Activated naive CD8-positive, alpha-beta T cell treated with anti-CD3 and anti-CD28 coated beads, Interleukin-2, amount 10 ng/mL, durations not matched to agents 7 days and 5 days (primary cell): ENCODE measurements at regions not wholly inside any gene's neighbourhood (a gene's known extent, or its start where the extent isn't known, plus 50 kb on each side); places are given as distances from the start of the nearest gene placed in this dataset.

Experiments used
- ATAC-seq: fragments of 150-1000 bp; cut with Tn5 transposase; one replicate; pipeline ENCODE4 v1.10.0; 2021; ENCODE audit warnings: low read depth, moderate library complexity
- POLR2A ChIA-PET: fragments of 350-600 bp; sonication (Branson Sonifier 250); formaldehyde crosslinking; loops from one replicate; lab custom pipeline; 2021; ENCODE audit warnings: antibody characterized with exemption; lab: Charles Lee
- DNase-seq: peaks from one replicate; pipeline ENCODE4 v3.0.0; 2021
- H3K27ac Mint-ChIP-seq: one replicate; pipeline ENCODE4 v1.8.0; 2022; ENCODE audit warnings: mild to moderate bottlenecking, mixed read lengths
- H3K27me3 Mint-ChIP-seq: one replicate; pipeline ENCODE4 v1.8.0; 2022; ENCODE audit warnings: mild to moderate bottlenecking, moderate library complexity, mixed read lengths
- H3K36me3 Mint-ChIP-seq: one replicate; pipeline ENCODE4 v1.8.0; 2021; ENCODE audit warnings: mild to moderate bottlenecking, mixed read lengths
- H3K4me1 Mint-ChIP-seq: one replicate; pipeline ENCODE4 v1.8.0; 2021; ENCODE audit warnings: mixed read lengths
- H3K4me3 Mint-ChIP-seq: one replicate; pipeline ENCODE4 v1.8.0; 2022; ENCODE audit warnings: mild to moderate bottlenecking, moderate library complexity, mixed read lengths
- H3K9me3 Mint-ChIP-seq: one replicate; pipeline ENCODE4 v1.8.0; 2021; ENCODE audit warnings: mixed read lengths

- H3K4me1 Mint-ChIP-seq: peaks cover 2% of the 10 kb centered on the region
- DNase-seq (no peak), ATAC-seq (no peak)
- no peak overlapping the region for H3K4me3 Mint-ChIP-seq
- no peak overlapping the region for H3K27ac Mint-ChIP-seq
- no peaks in the 10 kb centered on the region for H3K36me3 Mint-ChIP-seq
- POLR2A ChIA-PET: no interaction called here
- no peaks in the 10 kb centered on the region for H3K9me3 Mint-ChIP-seq
- H3K27me3 Mint-ChIP-seq: peaks cover 3% of the 10 kb centered on the region
Measured at GRCh38 chr1:67889466-67889865, 56.2 kb upstream of the GNG12 start.

- Mint-ChIP-seq H3K4me1 (peaks cover 2% of the 10 kb centered on the region), H3K4me3 (no peak overlapping the region), H3K27ac (no peak overlapping the region), H3K27me3 (peaks cover 3% of the 10 kb centered on the region), H3K9me3 (no peaks in the 10 kb centered on the region), H3K36me3 (no peaks in the 10 kb centered on the region)
- POLR2A ChIA-PET: no interaction called here
- ATAC-seq: no peak
- DNase-seq: no peak
Measured at GRCh38 chr1:67888216-67889106, 55.2 kb upstream of the GNG12 start.

DNA sequence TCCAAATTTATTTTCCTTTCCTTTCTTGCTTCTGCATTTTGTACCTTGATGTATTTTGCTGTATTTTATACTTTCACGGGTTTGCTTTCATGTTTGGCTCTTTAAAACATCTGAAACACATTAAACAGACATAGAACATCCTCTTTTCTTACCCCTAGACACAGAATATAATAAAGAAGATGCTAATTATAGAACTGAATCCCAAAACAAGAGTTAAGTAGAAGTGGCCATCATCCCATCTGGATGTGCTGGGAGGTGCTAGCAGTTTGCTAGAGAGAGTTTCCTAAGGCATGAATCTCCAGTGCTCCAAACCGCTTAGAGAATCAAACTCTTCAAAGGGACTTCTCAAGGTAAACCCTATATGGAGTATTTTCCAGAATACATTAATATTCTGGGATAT lies 53.9 kb upstream of the GNG12 start:
- no peak overlapping the region for H3K4me3 Mint-ChIP-seq
- H3K4me1 Mint-ChIP-seq: peaks cover 2% of the 10 kb centered on the region
- H3K36me3 Mint-ChIP-seq: no peaks in the 10 kb centered on the region
- POLR2A ChIA-PET: no interaction called here
- H3K27me3 Mint-ChIP-seq: peaks cover 3% of the 10 kb centered on the region
- ATAC-seq: no peak
- DNase-seq: no peak
- H3K9me3 Mint-ChIP-seq: no peaks in the 10 kb centered on the region
- no peak overlapping the region for H3K27ac Mint-ChIP-seq

DNA sequence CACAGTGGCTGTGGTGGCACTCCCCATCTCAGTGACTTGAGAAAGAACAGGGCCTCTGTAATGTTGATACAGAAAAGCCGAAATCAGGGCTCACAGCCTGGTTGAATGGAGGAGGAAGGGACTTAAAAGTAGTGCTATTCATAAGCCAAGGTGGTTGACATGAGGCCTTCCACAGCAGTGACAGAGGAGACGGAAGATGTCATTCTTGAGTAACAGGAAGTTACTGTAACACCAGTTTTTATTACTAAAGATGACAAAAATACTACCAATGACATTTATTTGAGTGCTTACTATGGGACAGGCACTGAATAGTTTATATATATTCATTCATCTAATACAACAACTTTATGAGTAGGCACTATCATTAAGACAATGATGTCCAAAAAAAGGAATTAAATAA lies 52.8 kb upstream of the GNG12 start:
- DNase-seq: no peak
- no peaks in the 10 kb centered on the region for H3K36me3 Mint-ChIP-seq
- H3K9me3 Mint-ChIP-seq: no peaks in the 10 kb centered on the region
- POLR2A ChIA-PET: no interaction called here
- no peak for ATAC-seq
- H3K27me3 Mint-ChIP-seq: no peaks in the 10 kb centered on the region
- no peak overlapping the region for H3K4me3 Mint-ChIP-seq
- H3K27ac Mint-ChIP-seq: no peak overlapping the region
- peaks cover 2% of the 10 kb centered on the region for H3K4me1 Mint-ChIP-seq

GRCh38 chr1:67883069-67883468 lies 49.8 kb upstream of the GNG12 start:
- Mint-ChIP-seq H3K4me1 (no peaks in the 10 kb centered on the region), H3K4me3 (no peak overlapping the region), H3K36me3 (no peaks in the 10 kb centered on the region), H3K27ac (no peak overlapping the region), H3K9me3 (no peaks in the 10 kb centered on the region), H3K27me3 (peaks cover 7% of the 10 kb centered on the region)
- no peak for ATAC-seq
- no peak for DNase-seq
- POLR2A ChIA-PET: no interaction called here
